Raji (cell line): ENCODE measurements at regions not wholly inside any gene's neighbourhood (a gene's known extent, or its start where the extent isn't known, plus 50 kb on each side); places are given as distances from the start of the nearest gene placed in this dataset.

Experiments
- POLR2A ChIP-seq: IDR thresholded peaks from 2 replicates; pipeline ENCODE4 v1.6.1; 2011; ENCODE audit warnings: low read depth, low read length, control low read depth; ENCODE audit not compliant: insufficient read depth

- no peak for TF ChIP-seq POLR2A
These were observed 107.6 kb upstream of the SGK1 start for GRCh38 chr6:134425513-134425912.

- no peak for TF ChIP-seq POLR2A
These were observed 106.9 kb upstream of the SGK1 start for GRCh38 chr6:134424798-134425170.

- no peak for TF ChIP-seq POLR2A
These were observed 106.4 kb upstream of the SGK1 start for GRCh38 chr6:134424165-134424797.

GRCh38 chr6:134422426-134423231, 104.7 kb upstream of the SGK1 start:
- no peak for TF ChIP-seq POLR2A

- TF ChIP-seq POLR2A, result no peak
These were observed 103.6 kb upstream of the SGK1 start for GRCh38 chr6:134421501-134421900.

- TF ChIP-seq POLR2A, result no peak
These were observed 102.8 kb upstream of the SGK1 start for GRCh38 chr6:134420614-134421181.

GRCh38 chr6:134419716-134420115, 101.8 kb upstream of the SGK1 start:
- TF ChIP-seq POLR2A, result no peak

- TF ChIP-seq POLR2A, result no peak
These were observed 98.7 kb upstream of the SGK1 start for GRCh38 chr6:134416418-134417154.

- TF ChIP-seq POLR2A, result no peak
These were observed 97.7 kb upstream of the SGK1 start for GRCh38 chr6:134415656-134416055.

- no peak for TF ChIP-seq POLR2A
These were observed 97.3 kb upstream of the SGK1 start for GRCh38 chr6:134415194-134415593.

GRCh38 chr6:134414793-134415192, 96.9 kb upstream of the SGK1 start:
- TF ChIP-seq POLR2A, result no peak

GRCh38 chr6:134413241-134413643, 95.3 kb upstream of the SGK1 start:
- TF ChIP-seq POLR2A, result no peak

- TF ChIP-seq POLR2A, result no peak
These were observed 92.6 kb upstream of the SGK1 start for GRCh38 chr6:134410541-134410940.

GRCh38 chr6:134407791-134408190, 89.9 kb upstream of the SGK1 start:
- no peak for TF ChIP-seq POLR2A

GRCh38 chr6:134406311-134406710, 88.4 kb upstream of the SGK1 start:
- TF ChIP-seq POLR2A, result no peak
